ENCODE measurements at regions not wholly inside any gene's neighbourhood (a gene's known extent, or its start where the extent isn't known, plus 50 kb on each side); places are given as distances from the start of the nearest gene placed in this dataset.

DNA sequence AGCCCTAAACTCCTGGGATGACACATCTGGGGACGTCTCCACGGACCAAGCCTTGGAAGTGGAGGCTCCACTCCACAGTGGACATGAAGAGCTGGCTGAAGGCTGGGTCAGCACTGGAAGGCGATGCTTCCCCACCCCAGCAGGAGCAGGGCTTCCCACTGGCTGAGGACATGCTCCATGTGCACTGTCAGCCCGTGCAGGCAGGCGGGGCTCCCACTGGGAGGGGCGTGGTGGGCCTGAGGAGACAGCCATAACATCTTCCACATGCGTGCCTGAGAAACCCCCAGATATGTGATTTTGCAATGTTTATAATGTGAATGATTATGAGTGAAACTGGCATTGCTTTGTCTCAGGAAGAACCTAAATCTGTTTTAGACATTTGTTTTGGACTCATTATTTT lies 231.3 kb downstream of the KLF13 start:
- 89 to 90% methylated on average over 7 of the region's 7 CpGs for WGBS, 2 donors
- intact Hi-C loops (cut with DNase I): no loop called here
- no peak overlapping the region for H3K4me3 ChIP-seq (replicated peaks in 1 of 3)
- H3K9me3 ChIP-seq: no peaks in the 10 kb centered on the region
- H3K36me3 ChIP-seq: no peaks in the 10 kb centered on the region
- H3K27me3 ChIP-seq: no peaks in the 10 kb centered on the region
- TF ChIP-seq CTCF (IDR thresholded peaks at IDR 0.05) (no peak), POLR2A (IDR thresholded peaks at IDR 0.05) (no peak)
- DNase-seq: no peak
- H3K4me1 ChIP-seq: peaks cover 0 to 4% of the 10 kb centered on the region in 2 donors
- H3K27ac ChIP-seq: no peak overlapping the region

- peaks cover 0 to 4% of the 10 kb centered on the region in 2 donors for H3K4me1 ChIP-seq
- H3K9me3 ChIP-seq: no peaks in the 10 kb centered on the region
- intact Hi-C loops (cut with DNase I): no loop called here
- H3K4me3 ChIP-seq (replicated peaks in 1 of 3): no peak overlapping the region
- no peak overlapping the region for H3K27ac ChIP-seq
- no peaks in the 10 kb centered on the region for H3K36me3 ChIP-seq
- TF ChIP-seq CTCF (IDR thresholded peaks at IDR 0.05) (no peak), POLR2A (IDR thresholded peaks at IDR 0.05) (no peak)
- 85 to 97% methylated on average over 12 of the region's 12 CpGs for WGBS, 2 donors
- H3K27me3 ChIP-seq: no peaks in the 10 kb centered on the region
- no peak for DNase-seq
Measured at GRCh38 chr15:31558840-31559239, 232.2 kb downstream of the KLF13 start.

DNA sequence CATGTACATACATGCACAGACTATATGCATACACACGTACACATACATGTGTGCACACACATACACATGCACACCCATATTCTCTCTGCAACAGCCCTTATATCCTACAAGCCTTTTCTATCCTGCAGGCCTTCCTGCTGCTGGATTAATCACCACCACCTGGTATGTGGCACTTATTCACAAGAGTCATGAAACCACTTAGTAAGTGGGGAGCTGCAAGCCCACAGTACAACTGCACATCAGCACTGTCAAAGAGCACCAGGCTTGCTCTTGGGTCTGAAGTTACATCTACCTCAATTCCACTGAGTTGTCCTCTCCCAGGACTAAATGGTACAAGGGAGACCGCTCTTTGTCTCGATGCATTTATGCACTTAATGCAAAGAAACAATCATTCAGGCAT lies 233.2 kb downstream of the KLF13 start:
- WGBS, 2 donors: 88 to 95% methylated on average over 3 of the region's 3 CpGs
- intact Hi-C loops (cut with DNase I): no loop called here
- H3K4me3 ChIP-seq (replicated peaks in 1 of 3): no peak overlapping the region
- no peaks in the 10 kb centered on the region for H3K4me1 ChIP-seq
- no peaks in the 10 kb centered on the region for H3K27me3 ChIP-seq
- no peak for DNase-seq
- no peaks in the 10 kb centered on the region for H3K36me3 ChIP-seq
- H3K9me3 ChIP-seq: no peaks in the 10 kb centered on the region
- no peak overlapping the region for H3K27ac ChIP-seq
- TF ChIP-seq CTCF (IDR thresholded peaks at IDR 0.05) (no peak), POLR2A (IDR thresholded peaks at IDR 0.05) (no peak)

GRCh38 chr15:31560643-31561042 lies 234.0 kb downstream of the KLF13 start:
- Histone ChIP-seq H3K9me3 (no peaks in the 10 kb centered on the region), H3K4me3 (replicated peaks in 1 of 3) (no peak overlapping the region), H3K4me1 (no peaks in the 10 kb centered on the region), H3K36me3 (no peaks in the 10 kb centered on the region), H3K27me3 (no peaks in the 10 kb centered on the region), H3K27ac (no peak overlapping the region)
- intact Hi-C loops (cut with DNase I): no loop called here
- TF ChIP-seq POLR2A (IDR thresholded peaks at IDR 0.05) (no peak), CTCF (IDR thresholded peaks at IDR 0.05) (no peak)
- 73 to 76% methylated on average over 4 of the region's 4 CpGs for WGBS, 2 donors
- no peak for DNase-seq

DNA sequence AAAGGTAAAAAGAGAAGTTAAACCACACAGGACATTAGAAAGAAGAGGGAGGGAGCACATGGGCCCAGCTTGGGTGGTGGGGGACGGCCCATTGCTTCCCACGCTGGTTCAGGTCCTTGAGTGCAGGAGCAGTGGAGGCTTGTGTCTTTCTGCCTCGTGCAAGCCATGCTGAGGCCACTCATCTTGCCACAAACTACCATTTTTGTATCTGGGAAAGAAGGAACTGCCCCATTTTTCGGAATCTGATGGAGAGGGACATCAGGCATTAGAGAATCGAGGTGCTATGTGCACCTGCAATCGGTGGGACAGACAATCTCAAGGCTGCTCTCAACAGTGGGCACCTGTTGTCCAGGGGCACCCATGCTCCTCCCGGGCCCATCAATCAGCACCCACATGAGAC lies 234.5 kb downstream of the KLF13 start:
- H3K4me1 ChIP-seq: no peaks in the 10 kb centered on the region
- H3K36me3 ChIP-seq: no peaks in the 10 kb centered on the region
- no peak for TF ChIP-seq CTCF (IDR thresholded peaks at IDR 0.05)
- TF ChIP-seq POLR2A (IDR thresholded peaks at IDR 0.05): no peak
- H3K27me3 ChIP-seq: no peaks in the 10 kb centered on the region
- intact Hi-C loops (cut with DNase I): no loop called here
- no peak overlapping the region for H3K27ac ChIP-seq
- 84 to 90% methylated on average over 7 of the region's 7 CpGs for WGBS, 2 donors
- H3K4me3 ChIP-seq (replicated peaks in 1 of 3): no peak overlapping the region
- DNase-seq: no peak
- H3K9me3 ChIP-seq: no peaks in the 10 kb centered on the region

Measured in thyroid gland (tissue), 4 donors.